Uterus (tissue), 2 donors: ENCODE measurements at regions not wholly inside any gene's neighbourhood (a gene's known extent, or its start where the extent isn't known, plus 50 kb on each side); places are given as distances from the start of the nearest gene placed in this dataset.

Experiments
- POLR2A ChIP-seq, 2 donors: fragments of 450-650 bp; IDR thresholded peaks; one replicate each; pipeline ENCODE4 v1.6.1; 2016; ENCODE audit warnings: antibody characterized with exemption in 2 of 2, mild to moderate bottlenecking in 1 of 2, moderate library complexity in 1 of 2
- TF ChIP-seq, protein P1 (sequence below), 4 experiments: fragments of 200-600 bp in 2 of 4; fragments of 450-650 bp in 2 of 4; sonication (generic) in 2 of 4; IDR thresholded peaks; one replicate each; pipeline ENCODE4 v1.5.1; 2016 to 2019; ENCODE audit warnings: antibody characterized with exemption in 4 of 4, mild to moderate bottlenecking in 2 of 4, moderate library complexity in 1 of 4

DNA sequence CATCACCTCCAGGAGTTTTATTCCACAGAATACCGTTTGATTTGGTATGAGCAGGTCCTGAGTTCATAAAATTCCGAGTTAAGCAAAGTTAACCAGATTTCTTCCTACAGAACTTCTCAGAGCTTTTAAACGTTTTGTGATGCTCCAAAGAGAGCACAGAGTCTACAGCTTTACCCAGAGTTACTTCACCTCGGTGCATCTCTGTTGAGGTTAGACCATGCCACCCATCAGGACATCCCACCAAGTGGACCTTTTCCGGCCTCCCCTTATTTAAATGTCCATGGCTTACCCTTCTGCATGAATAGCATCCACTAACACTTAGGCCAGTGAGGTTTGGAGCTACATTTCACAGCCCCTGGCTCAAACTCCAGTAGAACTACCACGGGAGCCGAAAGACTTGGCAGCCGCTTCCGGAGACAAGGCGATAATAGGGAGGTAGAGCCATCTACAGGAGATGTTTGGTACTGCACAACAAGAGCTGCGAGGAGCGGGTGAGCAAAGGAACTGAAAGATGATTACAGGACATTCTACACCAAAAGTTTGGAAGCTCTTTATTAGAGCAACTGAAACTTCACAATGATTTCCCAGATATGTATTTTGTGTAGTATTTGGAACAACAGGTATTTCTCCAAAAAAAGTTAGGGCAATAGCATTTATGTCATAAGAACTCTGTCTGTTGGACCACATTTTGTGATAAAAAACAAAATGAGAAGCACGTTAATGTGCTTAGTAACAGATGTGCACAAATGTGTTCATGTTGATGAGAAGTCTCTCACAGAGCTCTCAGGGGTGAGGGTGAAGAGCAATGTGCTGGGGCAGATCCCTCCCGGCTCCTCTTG, 174.7 kb downstream of the HERPUD2 start:
- TF ChIP-seq, protein P1, sequence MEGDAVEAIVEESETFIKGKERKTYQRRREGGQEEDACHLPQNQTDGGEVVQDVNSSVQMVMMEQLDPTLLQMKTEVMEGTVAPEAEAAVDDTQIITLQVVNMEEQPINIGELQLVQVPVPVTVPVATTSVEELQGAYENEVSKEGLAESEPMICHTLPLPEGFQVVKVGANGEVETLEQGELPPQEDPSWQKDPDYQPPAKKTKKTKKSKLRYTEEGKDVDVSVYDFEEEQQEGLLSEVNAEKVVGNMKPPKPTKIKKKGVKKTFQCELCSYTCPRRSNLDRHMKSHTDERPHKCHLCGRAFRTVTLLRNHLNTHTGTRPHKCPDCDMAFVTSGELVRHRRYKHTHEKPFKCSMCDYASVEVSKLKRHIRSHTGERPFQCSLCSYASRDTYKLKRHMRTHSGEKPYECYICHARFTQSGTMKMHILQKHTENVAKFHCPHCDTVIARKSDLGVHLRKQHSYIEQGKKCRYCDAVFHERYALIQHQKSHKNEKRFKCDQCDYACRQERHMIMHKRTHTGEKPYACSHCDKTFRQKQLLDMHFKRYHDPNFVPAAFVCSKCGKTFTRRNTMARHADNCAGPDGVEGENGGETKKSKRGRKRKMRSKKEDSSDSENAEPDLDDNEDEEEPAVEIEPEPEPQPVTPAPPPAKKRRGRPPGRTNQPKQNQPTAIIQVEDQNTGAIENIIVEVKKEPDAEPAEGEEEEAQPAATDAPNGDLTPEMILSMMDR (IDR thresholded peaks at IDR 0.05), result peak; percentile 60 to 65 (median 62)
- TF ChIP-seq POLR2A (IDR thresholded peaks at IDR 0.05), result no peak
